ENCODE measurements at regions not wholly inside any gene's neighbourhood (a gene's known extent, or its start where the extent isn't known, plus 50 kb on each side); places are given as distances from the start of the nearest gene placed in this dataset.
A peak's percentile ranks its signal among the peaks of the same experiment; 100 is the strongest.
"Not testable (repeated sequence)": the region's sequence is repeated elsewhere in the genome, so short reads cannot be mapped to it uniquely, and the experiment has no call there.

DNA sequence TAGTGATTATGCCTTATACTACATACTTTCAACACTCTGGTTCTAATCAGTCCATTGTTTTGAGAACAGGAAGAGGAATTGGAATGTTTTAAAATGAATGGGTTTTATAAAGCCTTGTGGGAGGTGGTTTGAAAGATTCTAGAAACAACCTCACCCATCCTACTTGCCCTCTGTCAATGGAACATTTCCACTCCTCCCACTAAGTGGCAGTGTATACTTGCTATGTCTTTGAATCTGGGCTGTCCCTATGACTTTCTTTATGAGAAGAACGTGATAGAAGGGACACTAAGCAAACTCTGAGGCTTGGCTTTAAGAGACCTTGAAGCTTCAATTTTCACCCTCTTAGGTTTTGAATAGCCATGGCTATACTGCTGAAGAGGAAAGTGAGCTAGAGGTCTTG, 611.2 kb downstream of the PPP4R3C start:
- peak; percentile 12 for DNase-seq

DNA sequence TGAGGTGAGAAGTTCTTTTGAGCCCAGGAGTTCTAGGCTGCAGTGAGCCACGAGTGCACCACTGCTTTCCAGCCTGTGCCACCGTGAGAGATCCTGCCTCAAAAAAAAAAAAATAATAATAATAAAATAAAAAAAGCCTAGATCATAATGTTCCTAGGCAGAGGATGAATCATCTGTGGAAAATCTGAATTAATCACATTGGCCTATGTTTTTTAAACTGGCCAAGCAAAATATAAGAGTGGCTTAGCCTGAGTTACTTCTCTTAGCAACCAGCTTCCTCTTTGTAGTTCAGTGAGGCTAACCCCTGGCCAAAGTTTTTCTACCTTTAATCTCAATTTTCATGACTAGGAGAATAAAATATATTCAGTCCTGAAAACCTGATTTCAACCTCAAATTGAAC, 614.6 kb downstream of the PPP4R3C start:
- no peak for DNase-seq

DNA sequence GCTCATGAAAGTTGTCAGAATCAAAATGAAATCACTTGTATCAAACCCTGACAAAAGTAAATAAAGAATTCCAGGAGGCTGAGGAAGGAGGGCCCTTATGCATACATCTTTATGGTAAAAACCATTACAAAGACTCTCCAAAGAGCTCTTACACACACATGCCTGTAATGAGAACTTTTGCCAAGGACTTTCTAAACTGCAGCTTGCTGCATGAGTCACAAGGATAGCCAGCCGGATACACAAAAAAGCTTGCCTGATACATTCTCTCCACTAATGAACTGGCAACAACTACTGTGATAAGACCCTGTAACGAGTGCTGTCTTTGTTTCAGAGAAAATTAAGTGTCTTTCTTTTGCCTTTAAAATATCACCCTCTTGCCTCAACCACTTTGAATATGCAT, 618.1 kb downstream of the PPP4R3C start:
- no peak for DNase-seq

DNA sequence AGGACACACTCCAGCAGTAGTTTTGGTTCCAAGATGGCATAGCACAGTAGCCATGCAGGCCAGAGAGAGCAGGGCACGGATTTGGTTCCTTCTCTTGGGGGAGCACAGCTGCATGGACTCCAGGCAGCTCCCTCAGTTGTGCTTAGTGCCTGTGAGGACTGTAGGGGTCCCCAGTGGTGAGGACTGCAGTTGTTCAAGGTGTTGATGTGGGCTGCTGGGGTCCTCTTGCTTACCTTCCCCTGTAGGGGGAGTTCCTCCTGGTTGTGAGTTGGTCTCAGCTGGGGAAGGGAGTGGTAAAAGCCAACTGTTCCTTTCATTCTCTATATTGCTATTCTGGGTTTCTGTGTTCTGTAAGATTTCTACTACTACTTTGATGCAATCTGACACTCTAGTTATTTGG, 606.5 kb downstream of the MAGEB5 start:
- DNase-seq: no peak

DNA sequence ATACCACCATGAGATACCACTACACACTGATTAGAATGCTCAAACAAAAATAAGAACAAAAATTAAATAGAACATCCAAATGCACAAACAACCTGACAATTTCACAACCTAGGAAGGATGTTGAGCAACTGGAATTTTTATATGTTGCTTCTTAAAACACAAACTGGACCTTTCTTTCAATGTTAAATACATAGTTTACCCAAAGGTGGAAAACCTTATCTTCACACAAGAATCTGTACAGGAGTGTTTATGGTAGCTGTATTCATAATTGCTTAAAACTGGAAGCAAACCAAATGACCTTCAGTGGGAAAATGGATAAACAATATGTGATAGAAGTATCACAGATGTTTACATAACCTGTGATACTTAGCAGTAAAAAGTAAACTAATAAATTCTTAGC, 573.8 kb downstream of the MAGEB5 start:
- DNase-seq: no peak

DNA sequence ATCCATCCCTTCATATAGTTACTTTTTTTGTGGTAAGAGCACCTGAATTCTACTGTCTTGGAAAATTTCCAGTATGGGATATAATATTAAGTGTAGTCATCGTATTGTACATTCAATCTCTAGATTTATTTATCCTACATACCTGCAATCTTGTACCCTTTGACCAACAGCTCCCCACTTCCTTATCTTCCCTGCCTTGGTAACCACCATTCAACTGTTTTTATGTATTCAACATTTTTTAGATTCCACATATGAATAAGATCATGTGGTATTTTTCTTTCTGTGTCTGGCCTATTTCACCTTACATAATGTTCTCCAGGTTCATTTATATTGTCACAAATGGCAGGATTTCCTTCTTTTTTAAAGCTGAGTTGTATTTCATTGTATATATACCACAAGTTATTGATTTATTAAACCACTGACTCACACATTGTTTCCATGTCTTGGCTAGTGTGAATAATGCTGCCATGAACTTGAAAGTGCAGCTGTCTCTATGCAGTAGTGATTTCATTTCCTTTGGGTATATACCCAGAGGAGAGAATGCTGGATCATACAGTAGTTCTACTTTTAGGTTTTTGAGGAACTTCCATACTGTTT, 572.5 kb downstream of the MAGEB5 start:
- no peak for DNase-seq

DNA sequence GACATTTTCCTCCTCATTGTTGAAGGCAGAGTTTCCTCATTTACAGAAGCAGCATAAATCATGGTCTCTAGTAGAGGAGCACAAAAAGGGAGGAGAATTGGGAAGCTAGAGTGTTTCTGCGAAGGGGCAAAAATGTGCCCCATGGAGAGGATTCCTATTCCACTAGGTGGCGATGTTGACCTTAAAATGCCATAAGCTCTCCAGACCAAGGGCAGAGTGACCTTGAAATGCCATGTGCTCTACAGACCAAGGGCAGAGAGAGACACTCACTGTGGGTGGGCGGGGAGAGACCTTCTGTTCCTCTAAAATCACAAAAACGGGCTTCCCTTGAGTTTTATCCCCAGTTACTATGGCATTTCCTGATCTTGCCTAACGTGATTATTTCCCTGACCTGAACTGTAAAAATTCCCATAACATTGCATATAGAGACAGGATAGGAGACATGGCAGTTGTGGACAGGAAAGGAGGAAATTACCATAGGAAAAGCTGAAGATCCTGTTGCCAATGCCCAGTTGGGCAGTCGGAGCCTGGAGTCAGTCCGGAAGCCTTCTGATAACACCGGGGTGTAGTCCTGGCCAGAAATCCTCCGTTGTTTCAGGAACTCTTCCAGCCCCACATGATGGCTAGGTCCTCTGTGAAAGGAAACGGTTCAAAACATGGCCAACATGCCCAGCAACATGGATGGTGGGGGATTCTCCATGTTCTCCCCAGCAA, 567.7 kb downstream of the MAGEB5 start:
- DNase-seq: peak; percentile 47

DNA sequence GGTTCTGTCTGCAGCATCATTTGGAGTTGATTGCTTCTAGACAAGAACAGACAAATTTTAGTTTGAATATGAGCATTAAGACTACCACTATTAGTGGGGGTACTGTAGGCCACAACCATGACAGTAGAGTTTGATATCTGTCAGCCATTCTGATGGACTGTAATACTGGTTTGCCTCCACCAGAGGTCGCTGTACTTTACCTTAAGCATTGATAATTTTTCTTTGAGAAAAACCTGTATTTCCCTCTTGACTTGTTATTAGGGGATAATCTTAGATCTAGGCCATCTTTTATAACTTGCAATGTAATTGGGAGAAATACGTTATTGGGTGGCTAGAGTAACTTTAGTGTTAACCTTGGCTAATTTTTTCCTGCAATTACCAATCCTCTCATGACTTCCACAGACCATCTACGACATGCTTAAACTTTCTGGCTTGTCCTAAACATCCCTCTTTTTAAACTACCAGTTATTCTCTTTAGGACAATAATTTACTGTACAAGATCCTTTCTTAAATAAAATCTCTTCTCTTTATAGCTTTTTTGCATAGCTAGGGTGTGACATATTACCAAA, 562.4 kb downstream of the MAGEB5 start:
- no peak for DNase-seq

DNA sequence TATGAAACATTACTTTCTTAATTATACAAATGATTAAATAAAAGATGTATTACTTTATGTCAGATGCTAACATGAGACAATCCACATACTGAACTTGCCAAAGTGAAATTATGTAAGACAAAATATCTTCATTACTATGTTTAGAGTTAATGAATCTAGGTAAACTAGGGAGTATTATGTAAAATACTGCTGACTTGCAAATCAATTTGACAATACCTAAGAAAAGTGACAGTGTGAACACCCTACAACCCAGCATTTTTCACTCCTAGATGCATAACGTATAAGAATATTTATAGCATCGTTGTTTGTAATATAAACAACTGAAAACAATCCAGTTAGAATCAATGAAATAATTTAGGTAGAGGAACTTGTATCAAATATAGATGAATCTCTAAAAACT, 546.3 kb downstream of the MAGEB5 start:
- DNase-seq: no peak

DNA sequence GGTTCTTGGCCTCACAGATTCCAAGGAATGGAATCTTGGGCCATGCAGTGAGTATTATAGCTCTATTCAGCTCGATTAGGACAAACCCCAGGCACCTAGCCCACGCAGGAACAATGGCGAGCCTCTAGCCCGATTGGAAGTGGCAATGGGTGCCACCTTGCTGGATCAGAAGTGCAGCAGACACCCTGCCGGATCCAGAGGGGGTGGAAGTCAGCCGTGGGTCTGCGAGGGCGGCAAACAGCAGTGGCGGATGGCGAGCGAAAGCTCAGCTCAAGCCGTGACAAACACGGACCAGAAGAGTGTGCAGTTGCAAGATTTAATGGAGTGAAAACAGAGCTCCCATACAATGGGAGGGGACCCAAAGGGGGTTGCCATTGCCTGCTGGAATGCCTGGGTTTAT, 539.8 kb downstream of the MAGEB5 start:
- not testable (repeated sequence) for DNase-seq

DNA sequence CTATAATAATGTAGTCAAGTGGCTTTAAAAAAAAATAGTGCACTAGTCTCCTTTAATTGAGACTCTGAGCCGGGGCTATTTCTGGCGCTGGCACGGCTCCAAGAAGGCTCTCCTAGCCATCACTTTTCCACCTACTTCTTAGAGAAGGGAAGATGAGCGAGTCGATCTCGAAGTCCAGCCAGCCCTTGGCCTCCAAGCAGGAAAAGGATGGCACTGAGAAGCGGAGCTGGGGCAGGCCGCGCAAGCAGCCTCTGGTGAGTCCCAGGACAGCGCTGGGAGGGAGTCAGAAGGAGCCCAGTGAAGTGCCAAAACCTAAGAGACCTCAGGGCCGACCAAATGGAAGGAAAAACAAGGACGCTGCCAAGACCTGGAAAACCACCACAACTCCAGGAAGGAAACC, 531.9 kb downstream of the MAGEB5 start:
- DNase-seq: no peak

DNA sequence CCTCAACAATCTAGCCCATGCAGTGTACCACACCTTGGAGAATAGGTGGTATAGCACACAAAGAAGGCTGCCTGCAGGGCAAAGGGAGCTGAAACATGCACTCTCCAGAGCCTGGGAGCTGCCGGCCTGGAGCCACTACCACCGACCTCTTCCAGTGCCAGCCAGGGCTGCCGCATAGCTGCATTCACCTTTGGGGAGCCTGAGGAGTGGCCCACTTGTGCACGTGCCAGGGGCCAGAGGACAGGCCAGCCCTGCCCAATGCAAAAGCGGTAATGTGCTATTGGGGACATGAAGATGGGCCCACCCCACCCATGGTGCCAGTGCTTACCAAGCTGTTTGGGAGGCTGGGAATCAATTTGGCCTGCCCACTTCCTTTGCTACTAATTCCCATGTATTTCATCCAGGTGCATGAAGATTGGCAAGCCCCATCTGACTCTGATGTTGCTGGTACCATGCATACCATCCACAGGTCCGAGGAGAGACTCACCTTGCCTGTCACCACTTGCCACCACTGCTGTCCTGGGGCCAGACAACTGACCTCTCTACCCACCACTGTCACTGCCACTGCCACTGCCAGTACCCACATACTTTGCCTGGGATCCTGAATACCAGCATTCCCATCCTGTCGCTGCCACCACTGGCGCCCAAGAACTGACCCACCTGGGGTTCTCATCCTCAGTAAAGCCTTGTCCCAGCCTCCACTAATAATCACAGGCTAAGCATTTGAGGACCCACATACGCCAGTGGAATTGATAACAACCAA, 506.9 kb downstream of the MAGEB5 start:
- DNase-seq: no peak

DNA sequence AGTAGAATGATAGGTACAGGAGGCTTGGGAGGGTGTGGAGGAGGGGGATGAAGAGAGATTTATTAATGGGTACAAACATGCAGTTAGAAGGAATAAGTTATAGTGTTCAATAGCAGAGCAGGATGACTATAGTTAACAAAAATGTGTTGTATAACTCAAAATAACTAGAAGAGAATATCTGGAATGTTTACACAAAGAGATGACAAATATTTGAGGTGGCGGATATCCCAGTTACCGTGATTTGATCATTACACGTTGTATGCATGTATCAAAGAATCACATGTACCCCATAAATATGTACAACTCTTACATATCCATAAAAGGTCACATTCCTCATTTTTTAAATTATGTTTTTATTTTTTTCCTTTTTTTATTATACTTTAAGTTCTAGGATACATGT, 456.6 kb downstream of the MAGEB5 start:
- DNase-seq: no peak

DNA sequence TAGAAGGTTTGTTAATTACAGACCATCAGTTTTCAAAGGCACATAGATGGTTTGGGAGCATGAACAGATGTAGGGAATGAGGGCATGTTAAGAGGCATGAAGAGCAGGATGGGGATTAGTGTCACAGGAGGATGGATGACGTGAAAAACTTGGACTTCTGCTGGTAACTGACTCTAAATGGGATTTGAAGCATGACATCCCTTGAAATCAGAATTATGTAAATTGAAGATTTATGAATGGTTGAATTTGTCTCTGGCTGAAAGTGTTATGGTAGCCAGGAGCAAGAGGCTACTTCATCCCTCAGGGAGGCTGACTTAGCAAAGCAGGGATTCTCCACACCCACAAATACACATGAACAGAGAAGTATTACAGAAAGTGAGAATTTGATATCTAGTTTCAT, 454.6 kb downstream of the MAGEB5 start:
- DNase-seq: no peak

DNA sequence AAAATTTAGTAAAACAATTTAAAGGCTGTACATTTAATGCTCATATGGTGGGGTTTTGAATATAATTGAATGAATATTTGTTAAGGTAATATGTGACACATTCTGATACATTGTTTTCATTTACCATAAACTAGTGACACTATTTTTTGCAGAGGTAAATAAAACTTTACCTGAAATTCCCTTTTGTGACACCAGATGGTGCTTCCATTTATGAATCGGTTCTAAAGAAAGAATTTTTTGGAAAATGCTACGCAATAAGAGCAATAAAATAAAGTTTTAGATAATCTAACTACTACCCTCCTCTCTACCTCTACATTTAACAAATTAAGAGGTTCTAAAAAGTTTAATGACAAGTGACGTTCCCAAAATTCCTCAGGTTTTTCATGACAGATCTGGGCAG, 448.9 kb downstream of the MAGEB5 start:
- no peak for DNase-seq

DNA sequence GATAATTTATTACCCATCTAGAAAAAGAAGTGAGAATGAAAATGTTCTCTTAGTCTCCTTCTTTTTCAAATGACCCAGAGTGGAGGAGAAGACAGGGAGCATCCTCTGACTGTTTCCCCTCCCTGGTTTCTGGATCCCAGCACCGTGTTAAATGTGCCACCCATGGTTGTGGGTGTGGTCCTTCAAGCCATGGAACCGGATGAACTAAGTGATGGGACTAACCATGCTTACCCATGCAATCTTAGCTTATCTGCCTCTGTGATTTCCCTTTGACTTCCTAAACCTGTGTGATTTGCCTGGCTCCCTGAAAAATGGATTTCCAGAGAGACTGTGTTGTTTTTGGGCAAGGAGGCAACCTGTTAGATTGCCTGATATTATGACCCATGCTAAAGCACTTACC, 437.1 kb downstream of the MAGEB5 start:
- no peak for DNase-seq

DNA sequence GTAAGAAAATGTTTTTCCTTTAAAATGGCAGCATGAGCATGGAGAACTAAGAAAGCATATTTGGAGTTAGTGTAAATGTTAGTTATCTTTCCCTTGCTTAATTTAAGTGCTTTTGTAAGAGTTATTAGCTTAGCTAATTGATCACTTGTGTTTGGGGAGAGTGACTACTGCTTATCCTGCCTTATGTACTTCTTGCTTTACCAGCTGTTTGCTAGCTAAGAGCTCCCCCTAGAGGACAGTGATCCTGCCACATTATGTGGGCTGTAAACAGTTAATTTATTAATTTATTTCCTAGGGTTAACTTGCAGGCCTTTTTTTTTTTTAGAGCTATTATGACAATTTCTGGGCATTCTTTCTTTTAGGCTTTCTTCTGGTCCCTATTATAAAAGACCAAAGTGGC, 435.8 kb downstream of the MAGEB5 start:
- DNase-seq: no peak

DNA sequence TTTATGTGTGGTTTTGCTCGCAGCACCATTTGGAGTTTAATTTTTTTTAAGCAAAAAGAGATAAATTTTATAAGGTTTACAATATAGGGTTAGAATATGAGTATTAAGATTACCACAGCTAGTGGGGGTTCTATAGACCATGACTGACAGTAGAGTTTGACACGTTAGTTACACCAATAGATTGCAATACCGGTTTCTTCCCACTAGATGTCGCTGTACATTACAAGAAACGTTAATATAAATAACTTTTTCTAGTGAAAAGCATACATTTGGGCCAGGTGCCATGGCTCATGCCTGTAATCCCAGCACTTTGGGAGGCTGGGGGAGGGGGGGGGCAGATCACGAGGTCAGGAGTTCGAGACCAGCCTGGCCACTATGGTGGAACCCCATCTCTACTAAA, 433.6 kb downstream of the MAGEB5 start:
- no peak for DNase-seq

DNA sequence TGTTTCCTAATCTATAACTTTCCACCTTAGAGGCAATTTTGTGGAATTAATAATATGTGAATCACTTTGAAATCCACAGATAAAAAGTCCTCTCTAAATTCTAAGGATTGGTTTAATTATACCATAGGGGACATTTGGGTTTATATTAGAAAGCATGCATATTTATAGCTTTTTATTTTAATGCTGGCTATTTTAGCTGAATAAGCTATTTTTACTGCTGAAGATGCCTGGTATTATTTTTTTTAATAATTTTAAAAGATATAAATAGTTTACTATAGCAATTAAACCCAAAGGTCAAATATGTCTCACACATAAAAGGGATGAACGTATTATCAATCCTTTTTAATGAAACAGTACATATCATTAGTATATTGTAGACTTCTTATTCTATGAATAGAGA, 415.4 kb downstream of the MAGEB5 start:
- no peak for DNase-seq

DNA sequence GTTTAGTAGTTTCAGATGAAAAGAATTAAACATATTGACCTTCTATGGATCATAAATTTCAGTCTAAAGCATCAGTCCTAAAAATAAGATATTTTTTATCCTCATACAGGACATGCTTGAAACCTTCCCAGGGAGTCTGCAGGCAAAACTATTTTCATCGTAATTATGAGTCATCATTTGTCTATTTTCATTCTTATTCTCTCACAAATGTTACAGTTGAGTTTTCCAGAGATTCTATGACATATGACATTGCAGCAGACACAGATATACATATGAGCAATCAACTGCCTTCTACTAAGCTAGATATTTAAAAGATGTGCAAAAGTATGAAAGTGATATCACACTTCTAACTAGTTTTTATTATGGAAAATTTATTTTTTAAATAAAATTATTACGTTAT, 398.0 kb downstream of the MAGEB5 start:
- no peak for DNase-seq

DNA sequence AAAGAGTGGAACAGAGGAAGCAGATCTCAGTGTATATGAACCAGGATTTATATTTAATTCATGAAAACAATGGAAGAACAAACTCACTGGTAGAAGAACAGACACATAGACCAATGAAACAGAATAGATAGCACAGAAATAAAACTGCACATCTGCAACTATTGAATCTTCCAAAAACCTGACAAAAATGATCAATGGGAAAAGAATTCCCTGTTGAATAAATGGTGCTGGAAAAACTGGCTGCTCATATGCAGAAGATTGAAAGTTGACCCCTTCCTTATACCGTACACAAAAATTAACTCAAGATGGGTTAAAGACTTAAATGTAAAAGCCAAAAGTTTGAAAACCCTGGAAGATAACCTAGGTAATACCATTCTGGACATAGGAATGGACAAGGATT, 391.0 kb downstream of the MAGEB5 start:
- DNase-seq: no peak

DNA sequence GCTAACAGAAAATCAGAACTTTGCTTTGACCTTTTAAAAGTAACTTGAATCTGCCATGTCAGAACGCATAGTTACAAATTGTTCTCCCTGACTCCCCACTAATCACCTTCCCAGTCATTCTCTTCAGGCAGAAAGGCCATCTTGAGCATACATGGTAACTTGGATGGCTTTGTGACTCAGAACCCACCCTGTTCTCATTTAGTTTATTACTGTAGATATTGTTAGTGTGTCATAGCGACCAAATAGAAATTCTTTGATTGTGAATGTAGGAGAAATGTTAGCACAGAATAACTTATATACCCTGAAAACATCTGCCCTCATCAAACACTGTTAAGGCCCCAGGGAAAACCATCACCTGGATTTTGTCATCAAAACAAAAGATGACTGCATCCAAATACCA, 382.0 kb downstream of the MAGEB5 start:
- DNase-seq: no peak

DNA sequence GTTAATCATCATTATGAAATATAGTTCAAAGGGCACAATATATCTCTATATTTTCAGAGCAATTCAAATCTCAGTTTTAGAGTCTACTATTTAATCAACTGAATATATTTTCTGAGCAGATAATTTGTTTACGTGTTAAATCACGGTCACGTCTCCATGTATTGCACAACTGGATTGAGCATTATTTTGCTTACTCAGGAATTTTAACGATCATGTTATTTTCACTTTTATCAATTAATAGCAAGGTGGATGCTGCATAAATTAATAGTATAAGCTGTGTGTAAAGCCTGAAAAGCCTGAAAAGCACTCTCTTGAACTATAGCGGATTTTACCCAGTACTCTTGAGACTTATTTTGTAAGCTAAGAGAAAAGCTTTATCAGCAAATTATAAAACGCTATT, 374.9 kb downstream of the MAGEB5 start:
- no peak for DNase-seq

DNA sequence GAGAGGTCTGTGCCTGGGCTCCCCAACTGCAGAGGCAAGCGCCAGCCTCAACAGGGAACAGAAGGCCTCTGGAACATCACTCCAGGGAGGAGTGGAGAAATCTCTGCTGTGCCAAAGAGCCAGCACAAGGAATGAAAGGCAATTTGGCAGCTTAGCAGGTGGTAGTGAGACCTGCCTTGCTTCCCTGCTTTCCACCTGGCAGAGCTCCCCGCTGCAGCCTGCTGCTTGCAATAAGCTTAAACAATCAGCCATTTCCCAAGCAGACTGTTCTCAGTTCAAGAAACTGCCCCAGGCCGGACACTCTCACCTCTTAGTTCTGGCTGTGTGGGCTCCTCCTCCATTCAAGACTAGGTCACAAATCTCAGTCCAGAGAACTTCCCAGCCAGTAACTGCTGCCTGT, 370.6 kb downstream of the MAGEB5 start:
- no peak for DNase-seq
